ENCODE measurements at regions not wholly inside any gene's neighbourhood (a gene's known extent, or its start where the extent isn't known, plus 50 kb on each side); places are given as distances from the start of the nearest gene placed in this dataset.

DNA sequence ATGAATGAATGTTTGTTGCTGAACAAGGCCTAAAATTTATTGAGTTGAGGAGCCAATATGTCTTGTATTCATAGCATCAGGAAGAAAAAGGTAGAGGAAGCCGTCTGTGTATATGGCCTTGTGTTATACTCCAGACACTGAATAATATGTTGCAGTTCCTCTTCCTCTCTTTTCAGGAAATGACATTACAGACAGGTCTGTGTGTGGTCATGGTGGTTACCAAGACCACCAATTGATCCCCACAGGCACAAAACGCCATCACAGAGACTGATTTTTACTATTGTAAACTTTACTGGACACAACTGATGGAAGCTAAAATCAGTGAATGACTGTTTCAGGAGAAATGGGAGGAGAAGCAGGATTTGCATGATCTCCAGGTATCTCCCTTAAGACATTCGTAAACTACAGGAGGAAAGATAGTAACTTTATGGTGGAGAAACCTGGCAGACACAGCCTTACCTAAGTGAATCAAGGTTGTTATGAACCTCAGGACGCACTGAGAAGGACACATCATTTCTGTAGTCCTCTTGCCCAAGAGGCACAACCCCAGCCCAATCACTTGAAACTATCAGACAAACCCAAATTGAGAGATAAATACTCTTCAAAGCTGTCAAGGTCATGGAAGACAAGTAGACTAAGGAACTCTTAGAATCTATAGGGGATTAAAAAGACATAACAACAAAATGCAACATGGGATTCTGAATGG lies 334.1 kb upstream of the RGS6 start (continued):
- no peak for TF ChIP-seq ZBTB33 (CRISPR knock-in tag; IDR thresholded peaks at IDR 0.05)
- TF ChIP-seq, protein P1, sequence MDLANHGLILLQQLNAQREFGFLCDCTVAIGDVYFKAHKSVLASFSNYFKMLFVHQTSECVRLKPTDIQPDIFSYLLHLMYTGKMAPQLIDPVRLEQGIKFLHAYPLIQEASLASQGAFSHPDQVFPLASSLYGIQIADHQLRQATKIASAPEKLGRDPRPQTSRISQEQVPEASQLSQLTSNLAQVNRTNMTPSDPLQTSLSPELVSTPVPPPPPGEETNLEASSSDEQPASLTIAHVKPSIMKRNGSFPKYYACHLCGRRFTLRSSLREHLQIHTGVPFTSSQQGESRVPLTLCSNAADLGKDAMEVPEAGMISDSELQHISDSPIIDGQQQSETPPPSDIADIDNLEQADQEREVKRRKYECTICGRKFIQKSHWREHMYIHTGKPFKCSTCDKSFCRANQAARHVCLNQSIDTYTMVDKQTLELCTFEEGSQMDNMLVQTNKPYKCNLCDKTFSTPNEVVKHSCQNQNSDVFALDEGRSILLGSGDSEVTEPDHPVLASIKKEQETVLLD (IDR thresholded peaks at IDR 0.05): no peak
- TF ChIP-seq ARID1B (IDR thresholded peaks at IDR 0.05): no peak

- in situ Hi-C loops (cut with MboI) (no loop called here), intact Hi-C loops (cut with micrococcal nuclease) (no loop called here)
- TF ChIP-seq RBM25 (IDR thresholded peaks at IDR 0.05; ENCODE audit: low read depth, low read length, severe bottlenecking) (peak; percentile 74), NBN (IDR thresholded peaks at IDR 0.05; ENCODE audit: low read depth) (no peak)
- FAIRE-seq: no peak
- Histone ChIP-seq H3K9ac (ENCODE audit: insufficient read depth in 1 of 2, low read depth in 2 of 2, low read length in 2 of 2) (no peak overlapping the region), H3K27me3 (ENCODE audit: control insufficient read depth in 2 of 2, insufficient read depth in 2 of 2, low read length in 2 of 2) (no peaks in the 10 kb centered on the region), H3K36me3 (ENCODE audit: control insufficient read depth, insufficient read depth, low read length) (no peaks in the 10 kb centered on the region), H3K79me2 (ENCODE audit: control insufficient read depth, insufficient read depth, low read length) (no peaks in the 10 kb centered on the region), H4K20me1 (replicated peaks; ENCODE audit: control insufficient read depth, insufficient read depth, low read length) (no peaks in the 10 kb centered on the region), H3K9me1 (ENCODE audit: control insufficient read depth, insufficient read depth, low read length) (no peaks in the 10 kb centered on the region), H3K4me2 (ENCODE audit: insufficient read depth, low read length) (no peak overlapping the region), H3K4me3 (no peak overlapping the region), H3K27ac (ENCODE audit: extremely low read depth, low read depth, low read length) (no peak overlapping the region), H2AFZ (ENCODE audit: low read depth, low read length) (no peak overlapping the region), H3K9me3 (replicated peaks; ENCODE audit: control insufficient read depth, insufficient read depth, low read depth, low read length) (no peaks in the 10 kb centered on the region), H3K4me1 (replicated peaks in 1 of 2; ENCODE audit: control insufficient read depth in 2 of 2, insufficient read depth in 2 of 2, low read length in 2 of 2) (no peaks in the 10 kb centered on the region)
- DNase-seq (ENCODE audit: extremely low read depth in 1 of 4, low spot score in 3 of 4): no peak
- POLR2A ChIA-PET: interaction anchor here (0.6 kb wide), 1 partner anchor 1305 kb away, joined by 3 read pairs; no protein-coding TSS in a partner anchor
- no peak for ATAC-seq
- CTCF ChIA-PET (ENCODE audit: low intra/inter-chr PET ratio): no interaction called here
- 100% methylated on average over 2 of the region's 2 CpGs for WGBS (ENCODE audit: insufficient coverage, low coverage, missing lambda C conversion rate)
- no TSS peak for BruUV-seq (replicated peaks)
These were observed 331.9 kb upstream of the RGS6 start for GRCh38 chr14:71600309-71600708.

Measured in K562 (cell line).